Sigmoid colon (tissue), 4 donors: ENCODE measurements at regions not wholly inside any gene's neighbourhood (a gene's known extent, or its start where the extent isn't known, plus 50 kb on each side); places are given as distances from the start of the nearest gene placed in this dataset.

Source experiments
- CTCF ChIP-seq, 4 experiments: fragments of 450-650 bp in 3 of 4; fragments of 200-600 bp in 1 of 4; IDR thresholded peaks; one replicate each; pipeline ENCODE4 v1.5.1; 2016 to 2019; ENCODE audit warnings: antibody characterized with exemption in 4 of 4, mild to moderate bottlenecking in 3 of 4, moderate library complexity in 2 of 4
- POLR2AphosphoS5 ChIP-seq, 4 donors: sonication (generic); formaldehyde crosslinking; IDR thresholded peaks; one replicate each; pipeline ENCODE4 v1.6.1; 2017; ENCODE audit warnings: antibody characterized with exemption in 4 of 4

GRCh38 chr9:90014421-90014820, 409.6 kb downstream of the GADD45G start:
- TF ChIP-seq CTCF (IDR thresholded peaks at IDR 0.05) (no peak), POLR2AphosphoS5 (IDR thresholded peaks at IDR 0.05) (no peak)
